Middle frontal gyrus (tissue), 1 donor: ENCODE measurements at regions not wholly inside any gene's neighbourhood (a gene's known extent, or its start where the extent isn't known, plus 50 kb on each side); places are given as distances from the start of the nearest gene placed in this dataset.
"Not testable (repeated sequence)": the region's sequence is repeated elsewhere in the genome, so short reads cannot be mapped to it uniquely, and the experiment has no call there.

Source experiments
- DNase-seq: peaks from one replicate; pipeline ENCODE4 v3.0.0-alpha.2; 2015; ENCODE audit warnings: low spot score; ENCODE audit errors: extremely low spot score

DNA sequence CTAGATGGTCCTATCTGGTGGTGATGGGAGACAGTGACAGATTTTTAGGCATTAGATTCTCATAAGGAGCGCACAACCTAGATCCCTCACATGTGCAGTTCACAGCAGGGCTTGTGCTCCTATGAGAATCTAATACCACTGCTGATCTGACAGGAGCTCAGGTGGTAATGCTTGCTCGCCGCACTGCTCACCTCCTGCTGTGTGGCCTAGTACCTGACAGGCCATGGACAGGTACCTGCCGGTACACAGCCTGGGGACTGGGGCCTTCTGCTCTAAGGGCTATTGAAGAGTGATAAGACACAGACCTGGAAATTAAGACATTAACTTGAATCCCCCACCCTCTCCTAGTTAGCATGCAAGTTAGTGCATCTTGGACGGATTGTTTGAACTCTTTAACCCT, 64.4 kb downstream of the KLRB1 start:
- not testable (repeated sequence) for DNase-seq

DNA sequence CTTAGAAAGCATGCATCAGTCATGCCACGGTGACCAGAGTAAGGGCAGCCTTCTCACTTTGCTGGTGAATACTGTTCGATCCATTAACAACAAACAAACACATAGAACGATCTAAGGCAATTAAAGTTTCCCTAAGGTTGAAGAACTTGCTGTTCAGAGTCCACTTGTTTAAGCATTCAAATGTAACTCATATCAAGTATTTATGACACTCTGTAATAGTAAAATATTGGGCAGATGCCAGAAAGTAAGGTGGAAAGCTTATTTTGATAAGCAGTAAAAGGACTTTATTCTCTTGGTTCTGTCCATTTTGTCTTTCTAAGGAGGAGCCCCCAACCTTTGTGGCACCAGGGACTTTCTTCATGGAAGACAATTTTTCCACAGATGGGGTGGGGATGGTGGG, 64.9 kb downstream of the KLRB1 start:
- not testable (repeated sequence) for DNase-seq

DNA sequence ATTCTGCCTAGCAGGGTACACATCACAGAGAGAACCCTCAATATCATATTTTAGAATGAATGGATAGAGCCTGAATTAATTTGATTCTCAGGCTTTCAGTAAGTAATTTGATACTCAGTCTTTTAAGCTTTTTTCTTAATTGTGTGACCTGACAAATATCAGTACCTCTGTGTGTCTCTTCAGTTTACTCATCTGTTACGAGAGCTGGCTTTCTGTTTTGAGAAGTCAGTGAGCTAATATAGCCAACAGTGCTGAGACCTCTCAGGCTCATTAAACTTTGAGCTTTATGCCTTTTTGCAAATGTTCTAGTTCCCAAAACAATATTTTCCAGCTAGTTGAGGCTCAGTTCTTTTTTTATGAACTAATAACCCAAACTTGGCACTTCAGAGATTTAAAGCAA, 91.8 kb downstream of the KLRB1 start:
- not testable (repeated sequence) for DNase-seq

DNA sequence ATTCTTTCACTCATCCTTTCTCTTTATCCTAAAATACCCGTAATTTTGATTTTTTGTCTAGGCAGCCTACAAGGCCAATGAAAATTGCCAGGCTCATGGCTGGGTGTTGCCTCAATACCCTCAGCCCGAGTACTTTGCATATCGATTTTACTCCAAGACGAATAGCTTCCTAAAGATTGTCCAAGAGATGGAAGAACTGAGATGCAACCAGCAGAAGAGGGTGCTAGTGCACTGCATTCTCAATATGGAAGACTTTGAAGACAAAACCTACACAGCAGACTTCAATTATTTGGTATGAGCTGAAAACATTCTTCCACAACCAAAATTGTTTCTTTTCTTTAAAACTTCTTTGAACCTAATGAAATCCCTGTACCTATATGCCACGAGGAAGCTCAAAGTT, 95.0 kb downstream of the KLRB1 start:
- not testable (repeated sequence) for DNase-seq

DNA sequence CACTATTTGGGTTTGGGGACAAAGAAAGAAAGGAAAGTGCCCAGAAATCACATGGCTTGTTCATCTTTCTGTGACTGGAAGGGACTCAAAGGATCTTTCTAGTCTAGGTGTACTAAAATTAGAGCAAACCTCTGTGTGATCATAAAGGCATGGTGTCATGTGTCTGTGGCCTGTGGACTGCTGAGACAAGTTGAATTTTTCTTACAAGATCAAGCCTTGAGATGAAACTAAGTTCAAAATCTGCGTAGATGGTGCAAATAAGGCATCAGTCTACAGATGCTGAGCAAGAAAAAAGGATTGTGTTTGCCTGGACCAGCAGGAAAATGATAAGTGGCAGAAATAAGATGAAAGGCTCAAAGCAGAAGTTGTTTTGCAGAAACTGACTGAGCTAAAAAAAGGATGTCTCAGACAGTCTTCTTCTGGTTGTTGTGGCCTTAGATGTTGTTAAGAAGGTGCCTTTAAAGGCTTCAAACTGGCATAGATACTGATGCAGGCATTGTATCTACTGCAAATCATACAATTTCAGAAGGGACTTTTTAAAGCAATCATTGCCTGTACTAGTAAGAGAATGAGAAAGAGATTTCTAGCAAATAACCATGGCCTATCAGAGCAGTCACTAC, 97.2 kb downstream of the KLRB1 start:
- not testable (repeated sequence) for DNase-seq

DNA sequence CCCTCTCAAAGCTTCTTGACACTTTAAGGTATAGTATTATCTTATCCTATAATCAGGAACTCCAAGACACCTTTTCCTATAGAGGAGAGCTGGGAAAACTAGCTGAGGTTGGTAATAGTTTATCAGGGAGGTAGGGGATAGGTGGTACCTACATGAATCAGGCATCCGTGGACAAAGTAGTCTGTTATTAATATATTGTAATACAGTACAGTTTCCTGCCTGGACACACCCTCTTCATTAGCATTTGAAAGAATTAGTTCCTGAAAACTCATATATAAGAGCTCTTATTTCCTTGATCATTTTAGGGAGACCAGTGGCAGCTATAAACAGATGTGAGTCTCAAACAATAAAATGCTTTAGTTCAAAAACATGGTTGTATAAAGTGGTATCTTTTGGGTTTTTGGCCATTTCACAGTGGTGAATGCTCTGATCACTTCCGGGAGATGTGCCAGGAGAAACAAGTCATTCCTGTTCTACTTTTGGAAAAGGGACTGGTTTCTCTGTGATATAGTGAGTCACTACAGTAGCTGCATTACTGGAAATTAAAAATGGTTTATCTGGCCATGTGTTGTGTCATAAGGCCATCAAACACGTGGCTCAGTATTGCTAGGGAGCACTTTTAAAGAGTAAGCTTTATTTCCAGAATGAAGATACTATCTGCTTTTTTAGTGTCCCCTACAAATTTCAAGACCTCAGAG, 98.1 kb downstream of the KLRB1 start:
- DNase-seq, result no peak

DNA sequence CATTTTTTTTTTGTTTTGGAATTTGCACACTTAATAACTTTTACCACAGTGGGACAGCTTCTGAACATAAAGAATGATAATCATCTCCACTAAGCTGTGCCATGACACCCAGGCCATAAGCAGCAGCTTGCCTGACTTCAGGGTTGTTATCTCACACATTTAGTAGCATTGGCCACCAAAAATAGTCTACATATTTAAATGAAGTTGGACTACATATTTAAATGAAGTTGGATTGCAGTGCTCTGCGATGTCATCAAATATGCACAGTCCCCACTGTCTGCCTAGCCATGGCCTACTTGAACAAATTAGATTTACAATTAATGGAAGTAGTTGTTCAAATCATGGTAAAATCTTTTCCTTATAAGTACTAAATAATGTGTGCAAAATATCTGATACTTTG, 101.0 kb downstream of the KLRB1 start:
- no peak for DNase-seq

DNA sequence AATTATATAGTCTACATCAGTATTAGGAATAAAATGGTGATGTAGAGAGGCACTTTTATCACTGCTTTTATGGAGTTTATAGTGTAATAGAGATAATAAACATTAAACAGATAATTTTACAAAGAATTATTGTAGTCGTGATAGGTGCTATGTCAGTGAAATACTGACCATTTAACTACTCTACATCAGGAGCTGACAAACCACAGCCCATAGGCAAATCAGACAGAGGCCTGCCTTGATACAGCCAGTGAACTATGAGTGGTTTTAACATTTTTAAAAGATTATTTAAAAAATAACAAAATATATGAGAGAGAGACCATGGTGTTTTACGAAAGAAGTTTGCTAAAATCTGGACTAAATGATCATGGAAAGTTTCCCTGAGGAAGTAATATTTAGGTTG, 104.3 kb downstream of the KLRB1 start:
- not testable (repeated sequence) for DNase-seq

DNA sequence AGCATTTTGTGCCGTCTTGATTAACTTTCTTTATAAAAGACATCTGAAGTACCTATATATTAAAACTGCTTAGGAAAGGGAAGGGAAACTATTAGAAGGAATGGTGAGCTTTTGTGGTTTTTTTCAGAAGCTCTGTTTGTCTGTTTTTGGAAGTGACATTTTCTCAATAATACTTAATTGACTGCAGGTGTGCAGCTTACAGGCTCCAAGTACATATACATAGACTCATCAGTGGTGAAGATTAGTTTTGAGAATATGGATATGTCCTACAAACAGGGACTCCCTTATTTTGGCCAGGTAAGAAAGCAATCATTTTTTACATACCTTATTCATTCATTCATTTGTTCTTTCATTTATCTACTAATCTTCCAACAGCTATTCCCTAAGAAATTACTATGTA, 104.9 kb downstream of the KLRB1 start:
- DNase-seq, result not testable (repeated sequence)

DNA sequence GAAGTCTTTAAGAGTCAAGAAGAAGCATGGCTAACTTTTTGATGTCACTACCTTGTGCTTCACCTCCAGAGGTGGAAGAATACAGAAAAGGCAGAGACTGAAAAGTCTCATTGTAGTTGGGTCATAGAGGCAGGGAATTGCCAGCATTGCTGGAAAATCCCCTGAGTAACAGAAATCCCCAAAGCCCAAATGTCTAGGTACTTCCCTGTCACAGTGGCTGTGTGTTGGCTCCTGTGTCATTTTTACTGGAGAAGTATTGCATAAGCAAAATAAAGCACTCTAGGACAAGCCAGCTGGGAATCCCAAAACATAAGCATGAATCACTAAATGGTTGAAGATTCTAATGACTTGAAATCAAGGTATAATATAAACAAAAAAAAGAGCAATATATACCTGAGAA, 114.4 kb downstream of the KLRB1 start:
- DNase-seq, result not testable (repeated sequence)

DNA sequence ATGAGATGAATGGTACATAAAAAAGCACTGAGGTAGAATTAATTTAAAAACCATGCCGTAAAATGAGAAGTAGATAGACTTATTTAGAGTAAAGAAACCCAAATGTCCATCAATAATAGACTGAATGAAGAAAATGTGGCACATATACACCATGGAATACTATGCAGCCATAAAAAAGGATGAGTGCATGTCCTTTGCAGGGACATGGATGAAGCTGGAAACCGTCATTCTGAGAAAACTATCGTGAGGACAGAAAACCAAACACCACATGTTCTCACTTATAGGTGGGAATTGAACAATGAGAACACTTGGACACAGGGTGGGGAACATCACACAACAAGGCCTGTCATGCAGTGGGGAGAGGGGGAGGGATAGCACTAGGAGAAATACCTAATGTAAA, 126.4 kb downstream of the KLRB1 start:
- DNase-seq, result not testable (repeated sequence)

DNA sequence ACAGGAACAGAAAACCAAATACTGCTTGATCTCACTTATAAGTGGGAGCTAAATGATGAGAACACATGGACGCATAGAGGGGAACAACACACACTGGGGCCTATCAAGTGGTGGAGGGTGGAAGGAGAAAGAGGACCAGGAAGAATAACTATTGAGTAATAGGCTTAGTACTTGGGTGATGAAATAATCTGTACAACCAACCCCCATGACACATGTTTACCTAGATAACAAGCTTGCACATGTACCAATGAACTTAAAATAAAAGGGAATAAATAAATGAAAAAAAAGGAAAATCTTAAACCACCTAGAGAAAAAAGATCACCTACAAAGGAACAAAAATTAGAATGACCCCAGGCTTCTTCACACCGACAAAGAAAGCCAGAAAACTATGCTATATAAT, 133.5 kb downstream of the KLRB1 start:
- not testable (repeated sequence) for DNase-seq

DNA sequence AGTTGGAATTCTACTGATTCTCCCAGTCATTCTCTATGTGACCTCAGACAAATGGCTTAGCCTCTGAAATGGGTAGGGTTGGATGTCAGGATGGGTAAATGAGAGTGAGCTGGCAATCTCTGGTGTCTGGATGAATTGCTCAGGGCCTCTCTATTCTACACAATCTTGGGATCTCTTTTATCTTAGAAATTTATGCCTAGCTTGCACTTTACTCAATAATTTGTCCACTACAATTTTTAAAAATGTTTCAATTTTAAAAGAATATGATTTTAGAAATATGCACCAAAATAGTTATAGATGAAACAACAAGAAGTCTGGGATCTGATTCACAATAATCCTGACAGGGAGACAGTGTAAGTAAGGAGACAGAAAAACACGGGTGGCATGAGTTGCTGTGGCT, 134.1 kb downstream of the KLRB1 start:
- DNase-seq, result not testable (repeated sequence)

DNA sequence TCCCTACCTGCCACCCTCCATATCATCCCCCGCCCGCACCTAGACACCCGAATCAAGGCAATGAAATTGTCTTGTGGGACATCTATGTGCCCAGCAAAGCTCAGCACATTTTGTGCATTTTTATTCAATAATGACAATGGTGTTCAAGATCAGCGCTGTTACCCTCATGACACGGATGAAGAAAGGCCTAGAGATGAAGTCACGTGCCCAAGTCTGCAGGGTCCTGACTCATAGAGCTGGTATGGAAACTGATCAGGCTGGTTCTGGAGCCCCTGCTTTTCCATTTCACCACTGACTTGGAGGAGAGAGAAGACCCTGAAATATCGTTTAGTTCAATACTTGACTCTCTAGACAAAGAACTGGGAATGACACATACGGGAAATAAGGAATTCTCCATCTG, 136.2 kb downstream of the KLRB1 start:
- DNase-seq, result not testable (repeated sequence)

DNA sequence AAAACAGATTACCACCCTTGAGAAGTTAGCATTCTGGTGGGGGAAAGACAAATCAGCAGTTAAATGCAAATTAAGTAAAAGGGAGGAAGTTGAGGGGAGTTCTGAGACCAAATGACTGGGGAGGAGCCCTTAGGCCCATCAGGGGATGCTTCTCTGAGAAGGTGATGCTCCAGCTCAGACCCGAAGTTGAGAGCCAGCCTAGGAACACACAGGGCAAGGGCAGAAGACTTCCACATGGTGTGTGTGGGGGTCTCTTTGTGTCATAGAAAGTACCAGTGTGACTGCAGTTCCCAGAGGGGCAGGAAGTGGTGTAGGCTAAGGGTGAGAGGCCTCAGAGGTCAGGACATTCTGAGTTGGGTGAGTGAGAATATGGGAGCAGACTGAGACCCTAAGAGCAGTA, 137.3 kb downstream of the KLRB1 start:
- not testable (repeated sequence) for DNase-seq

DNA sequence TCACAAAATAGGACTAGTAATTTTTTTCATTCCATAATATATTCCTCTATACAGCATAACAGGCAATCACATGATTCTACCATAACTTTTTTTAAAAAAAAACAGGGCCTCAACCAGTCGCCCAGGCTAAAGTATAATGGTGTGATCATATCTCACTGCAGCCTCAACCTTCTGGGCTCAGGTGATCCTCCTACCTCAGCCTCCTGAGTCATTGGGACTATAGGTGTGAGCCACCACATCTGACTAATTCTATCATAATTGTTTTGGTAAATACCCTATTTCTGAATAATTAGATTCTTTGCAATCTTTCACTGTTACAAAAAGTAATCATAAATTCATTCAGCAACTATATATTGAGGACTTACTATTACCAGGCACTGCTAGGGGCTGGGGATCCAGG, 137.8 kb downstream of the KLRB1 start:
- DNase-seq, result not testable (repeated sequence)

DNA sequence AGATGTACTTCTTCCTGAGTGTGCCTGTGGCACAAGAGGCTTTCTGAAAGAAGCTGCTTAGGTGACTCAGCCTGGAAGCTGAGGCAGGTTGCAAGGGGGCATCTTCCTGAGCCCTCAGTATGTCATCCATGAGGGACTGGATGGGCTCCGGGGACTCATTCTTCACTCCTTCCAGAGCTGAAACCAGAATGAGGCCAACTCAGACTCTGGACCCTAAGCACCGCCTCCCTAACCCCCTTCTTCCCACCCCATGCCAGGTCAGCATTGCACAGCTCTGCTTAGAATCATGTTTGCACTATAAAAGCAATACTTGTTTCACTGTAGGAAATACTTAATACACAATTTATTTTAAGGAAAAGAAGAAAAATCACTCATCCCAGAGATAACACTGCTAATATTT, 138.3 kb downstream of the KLRB1 start:
- DNase-seq, result not testable (repeated sequence)

DNA sequence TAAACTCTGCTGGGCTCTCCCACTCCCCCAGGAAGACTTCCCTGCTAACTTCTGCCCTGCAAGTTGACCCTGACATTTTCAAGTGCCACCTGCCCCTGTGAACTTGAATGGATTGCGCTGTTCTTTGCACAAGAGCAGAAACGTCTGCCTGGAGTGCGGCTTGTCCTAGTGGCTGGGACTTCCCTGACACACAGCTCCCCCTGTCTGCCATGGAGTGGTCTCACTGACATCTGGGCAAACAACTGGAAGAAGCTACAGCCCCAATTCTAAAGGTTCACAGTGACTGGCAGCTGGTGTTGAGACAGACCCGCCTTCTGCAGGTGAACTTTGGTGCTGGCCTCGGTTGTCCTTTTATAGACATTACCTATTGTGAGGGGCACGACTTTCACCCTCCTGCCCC, 138.7 kb downstream of the KLRB1 start:
- not testable (repeated sequence) for DNase-seq

DNA sequence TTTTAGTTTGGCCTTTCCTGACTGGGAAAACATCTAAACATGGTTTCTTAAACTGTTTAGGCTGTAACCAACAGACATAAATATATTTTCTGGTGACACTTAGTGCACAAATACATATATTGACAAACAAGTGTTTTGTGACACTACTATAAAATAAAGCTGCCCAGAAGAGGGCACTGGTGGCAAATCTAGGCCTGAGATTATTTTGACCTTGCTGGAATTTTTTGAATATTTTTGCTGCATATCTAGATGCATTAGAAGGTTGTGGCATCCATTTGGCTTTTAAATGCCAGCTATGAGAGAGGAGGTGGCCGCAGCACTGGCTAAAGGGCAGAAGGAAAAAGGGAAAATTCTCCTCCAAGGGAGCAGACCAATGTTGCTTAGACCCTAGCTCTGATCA, 139.6 kb downstream of the KLRB1 start:
- not testable (repeated sequence) for DNase-seq

DNA sequence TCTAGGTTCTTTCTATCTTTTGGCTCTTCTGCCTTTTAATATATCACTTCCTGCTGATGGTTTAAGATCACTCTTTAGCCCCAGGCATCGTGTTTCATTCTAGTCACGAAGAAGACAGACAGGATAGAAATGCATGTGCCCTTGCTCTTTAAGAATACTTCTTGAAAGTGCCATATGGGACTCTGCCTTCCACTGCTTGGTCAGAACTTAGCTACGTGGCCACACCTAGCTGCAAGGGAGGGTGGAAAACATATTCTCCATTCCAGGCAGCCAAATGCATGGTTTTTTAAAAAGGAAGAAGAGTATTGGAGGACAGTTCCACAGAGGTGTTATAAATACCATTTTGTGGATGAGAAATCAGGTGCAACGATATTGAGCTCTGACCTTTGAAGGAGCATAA, 143.3 kb downstream of the KLRB1 start:
- DNase-seq, result no peak

DNA sequence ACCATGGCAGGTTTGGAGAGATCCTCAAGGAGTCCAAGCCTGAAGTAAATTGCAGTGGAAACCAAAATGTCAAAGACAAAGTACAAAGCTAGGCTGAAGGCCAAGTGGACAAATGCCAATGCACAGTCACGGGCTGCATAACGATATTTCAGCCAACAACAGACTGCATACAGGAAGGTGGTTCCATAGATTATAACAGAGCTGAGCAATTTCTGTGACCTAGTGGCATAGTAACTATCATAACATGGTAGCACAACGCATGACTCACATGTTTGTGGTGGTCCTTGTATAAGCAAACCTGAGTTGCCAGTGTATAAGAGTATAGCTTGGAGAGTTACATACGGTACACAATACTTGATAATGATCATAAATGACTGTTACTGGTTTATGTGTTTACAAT, 152.2 kb downstream of the KLRB1 start:
- DNase-seq, result not testable (repeated sequence)

DNA sequence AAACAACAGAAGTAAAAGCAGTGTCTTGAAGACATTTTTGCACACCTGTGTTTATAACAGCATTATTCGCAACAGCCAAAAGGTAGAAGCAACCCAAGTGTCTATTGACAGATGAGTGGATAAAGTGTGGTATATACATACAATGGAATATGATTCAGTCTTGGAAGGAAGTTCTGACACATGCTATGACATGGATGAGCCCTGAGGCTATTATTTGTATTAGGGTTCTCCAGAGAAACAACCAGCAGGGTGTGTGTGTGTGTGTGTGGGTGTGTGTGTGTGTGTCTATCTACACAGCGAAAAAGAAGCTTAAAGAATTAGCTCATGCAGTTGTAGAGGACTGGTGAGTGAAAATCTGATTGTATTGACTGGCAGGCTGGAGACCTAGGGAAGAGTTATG, 153.7 kb downstream of the KLRB1 start:
- DNase-seq, result not testable (repeated sequence)

DNA sequence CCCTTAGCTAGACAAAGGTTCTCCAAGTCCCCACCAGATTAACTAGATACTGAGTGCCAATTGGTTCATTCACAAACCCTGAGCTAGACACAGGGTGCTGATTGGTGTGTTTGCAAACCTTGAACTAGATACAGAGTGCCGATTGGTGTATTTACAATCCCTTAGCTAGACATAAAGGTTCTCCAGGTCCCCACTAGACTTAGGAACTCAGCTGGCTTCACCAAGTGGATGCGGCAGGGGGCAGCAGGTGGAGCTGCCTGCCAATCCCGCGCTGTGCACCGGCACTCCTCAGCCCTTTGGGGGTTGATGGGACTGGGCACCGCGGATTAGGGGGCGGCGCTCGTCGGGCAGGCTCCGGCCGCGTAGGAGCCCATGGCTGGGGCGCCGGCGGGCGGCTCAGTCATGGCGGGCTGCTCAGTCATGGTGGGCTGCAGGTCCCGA, 157.6 kb downstream of the KLRB1 start:
- not testable (repeated sequence) for DNase-seq
